Endothelial cell of umbilical vein (primary cell): ENCODE measurements at regions not wholly inside any gene's neighbourhood (a gene's known extent, or its start where the extent isn't known, plus 50 kb on each side); places are given as distances from the start of the nearest gene placed in this dataset.
"Not testable (repeated sequence)": the region's sequence is repeated elsewhere in the genome, so short reads cannot be mapped to it uniquely, and the experiment has no call there.

Experiments
- EZH2 ChIP-seq: IDR thresholded peaks from 2 replicates; pipeline ENCODE4 v1.6.1; 2012; ENCODE audit warnings: borderline replicate concordance, low read depth, mild to moderate bottlenecking, moderate library complexity, low read length, inconsistent platforms; ENCODE audit not compliant: severe bottlenecking
- TF ChIP-seq, protein P1 (sequence below), 2 donors: IDR thresholded peaks; 1 replicate in 1 of 2; 2 replicates in 1 of 2; pipeline ENCODE4 v1.5.1; 2011; ENCODE audit warnings: low read length in 2 of 2, mild to moderate bottlenecking in 2 of 2, moderate library complexity in 2 of 2, control low read depth in 1 of 2, inconsistent platforms in 1 of 2, low read depth in 1 of 2; ENCODE audit not compliant: insufficient read depth in 1 of 2; ENCODE audit errors: extremely low read depth in 1 of 2

DNA sequence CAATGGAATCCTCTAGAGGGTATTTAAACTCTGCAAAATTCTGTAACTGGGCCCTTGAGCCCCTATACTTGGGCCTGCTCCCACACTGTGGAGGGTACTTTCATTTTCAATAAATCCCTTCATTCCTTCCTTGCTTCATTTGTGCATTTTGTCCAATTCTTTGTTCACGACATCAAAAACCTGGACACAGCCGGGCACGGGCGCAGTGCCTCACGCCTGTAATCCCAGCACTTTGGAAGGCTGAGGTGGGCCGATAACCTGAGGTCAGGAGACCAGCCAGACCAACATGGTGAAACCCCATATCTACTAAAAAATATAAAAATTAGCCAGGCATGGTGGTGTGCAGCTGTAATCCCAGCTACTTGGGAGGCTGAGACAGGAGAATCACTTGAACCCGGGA lies 714.9 kb upstream of the NOVA1 start:
- TF ChIP-seq EZH2: not testable (repeated sequence)
- TF ChIP-seq, protein P1, sequence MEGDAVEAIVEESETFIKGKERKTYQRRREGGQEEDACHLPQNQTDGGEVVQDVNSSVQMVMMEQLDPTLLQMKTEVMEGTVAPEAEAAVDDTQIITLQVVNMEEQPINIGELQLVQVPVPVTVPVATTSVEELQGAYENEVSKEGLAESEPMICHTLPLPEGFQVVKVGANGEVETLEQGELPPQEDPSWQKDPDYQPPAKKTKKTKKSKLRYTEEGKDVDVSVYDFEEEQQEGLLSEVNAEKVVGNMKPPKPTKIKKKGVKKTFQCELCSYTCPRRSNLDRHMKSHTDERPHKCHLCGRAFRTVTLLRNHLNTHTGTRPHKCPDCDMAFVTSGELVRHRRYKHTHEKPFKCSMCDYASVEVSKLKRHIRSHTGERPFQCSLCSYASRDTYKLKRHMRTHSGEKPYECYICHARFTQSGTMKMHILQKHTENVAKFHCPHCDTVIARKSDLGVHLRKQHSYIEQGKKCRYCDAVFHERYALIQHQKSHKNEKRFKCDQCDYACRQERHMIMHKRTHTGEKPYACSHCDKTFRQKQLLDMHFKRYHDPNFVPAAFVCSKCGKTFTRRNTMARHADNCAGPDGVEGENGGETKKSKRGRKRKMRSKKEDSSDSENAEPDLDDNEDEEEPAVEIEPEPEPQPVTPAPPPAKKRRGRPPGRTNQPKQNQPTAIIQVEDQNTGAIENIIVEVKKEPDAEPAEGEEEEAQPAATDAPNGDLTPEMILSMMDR (IDR thresholded peaks at IDR 0.05; ENCODE audit: extremely low read depth in 1 of 2, insufficient read depth in 1 of 2, low read depth in 1 of 2, low read length in 2 of 2): not testable (repeated sequence)
